GM18502 (cell line): ENCODE measurements at regions not wholly inside any gene's neighbourhood (a gene's known extent, or its start where the extent isn't known, plus 50 kb on each side); places are given as distances from the start of the nearest gene placed in this dataset.

Source experiments
- ATAC-seq: cut with Tn5 transposase; IDR thresholded peaks from one replicate; pipeline ENCODE4 v1.9.1; 2021; ENCODE audit warnings: mild to moderate bottlenecking; ENCODE audit not compliant: unreplicated experiment, poor library complexity

- ATAC-seq, result no peak
These were observed 157.1 kb upstream of the GRIN2B start for GRCh38 chr12:14138495-14138894.

GRCh38 chr12:14148489-14149270 is 167.3 kb upstream of the GRIN2B start:
- ATAC-seq, result no peak

- ATAC-seq, result peak; percentile 24
These were observed 172.4 kb upstream of the GRIN2B start for GRCh38 chr12:14153803-14154202.

DNA sequence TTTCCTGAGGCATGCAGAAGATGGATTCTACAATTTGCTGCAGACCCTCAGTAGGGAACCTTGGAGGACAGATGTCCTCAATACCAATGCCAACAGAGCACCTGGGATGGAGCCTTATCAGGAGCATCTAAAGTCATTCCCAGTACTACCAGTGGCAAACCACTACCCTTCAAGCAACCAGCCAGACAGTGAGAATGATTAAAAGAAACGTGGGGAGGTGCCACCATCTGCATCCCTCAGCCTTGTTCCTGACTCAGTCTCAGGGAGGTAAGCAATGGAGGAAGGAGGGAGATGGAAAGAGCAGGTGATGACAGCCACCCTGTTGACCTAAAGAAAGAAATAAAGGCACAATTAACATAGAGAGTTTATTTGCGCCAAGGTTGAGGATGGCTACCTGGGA is 175.2 kb upstream of the GRIN2B start:
- ATAC-seq, result peak; percentile 3

DNA sequence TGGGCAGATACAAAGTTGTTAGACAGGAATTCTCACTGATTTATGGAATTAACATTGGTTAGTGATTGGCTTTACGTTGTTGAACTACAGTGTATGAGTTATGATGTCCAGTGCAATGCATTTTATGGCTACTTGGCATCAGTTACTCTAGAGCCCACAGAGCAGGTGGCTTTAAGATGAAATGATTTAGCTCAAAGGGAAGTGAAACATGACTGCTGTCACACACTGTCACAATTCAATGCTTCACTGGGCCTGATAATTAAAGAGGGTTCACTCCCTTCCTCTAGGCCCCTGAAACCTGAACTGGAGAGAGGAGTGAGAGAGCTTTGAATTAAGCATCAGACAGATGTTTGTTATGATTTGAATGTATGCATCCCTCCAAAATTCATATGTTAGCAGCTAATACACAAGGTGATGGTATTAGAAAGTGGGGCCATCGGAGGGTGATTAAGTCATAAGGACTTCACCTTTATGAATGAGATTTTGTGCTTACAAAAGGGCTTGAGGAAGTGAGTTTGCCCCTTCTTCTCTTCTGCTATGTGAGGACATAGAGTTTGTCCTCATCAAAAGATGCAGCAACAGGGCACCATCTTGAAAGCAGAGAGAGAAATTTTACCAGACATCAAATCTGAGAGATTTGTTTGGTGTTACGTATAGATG is 175.8 kb upstream of the GRIN2B start:
- ATAC-seq, result peak; percentile 98

- ATAC-seq, result no peak
These were observed 182.9 kb upstream of the GRIN2B start for GRCh38 chr12:14164266-14164665.

DNA sequence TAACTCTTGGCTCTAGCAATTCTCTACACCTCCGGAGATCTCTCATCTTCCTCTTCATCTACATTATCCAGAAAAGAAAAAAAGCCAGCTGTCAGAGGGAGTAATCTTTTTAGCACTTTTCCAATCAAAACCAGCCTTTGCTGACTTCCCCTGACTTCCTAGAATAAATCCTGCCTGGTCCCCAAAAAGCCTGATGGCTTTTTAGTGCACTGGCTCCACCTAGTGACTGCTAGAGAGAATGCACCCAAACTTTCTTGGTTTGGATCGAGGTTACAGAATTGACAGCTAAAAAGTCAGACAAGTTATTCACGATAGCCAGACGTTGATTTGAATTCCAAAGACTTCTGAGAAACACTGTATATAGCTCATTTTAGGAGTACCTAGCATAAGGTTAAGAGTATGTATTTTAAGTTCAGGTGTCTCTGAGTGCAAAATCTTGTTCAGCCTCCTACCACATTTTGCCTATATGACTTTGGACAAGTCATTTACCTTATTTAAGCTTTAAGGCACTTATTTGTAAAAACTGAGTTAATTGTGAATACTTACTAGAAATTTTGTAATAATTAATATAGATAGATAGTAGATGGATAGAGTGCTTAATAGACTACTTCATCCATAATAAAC is 185.7 kb upstream of the GRIN2B start:
- no peak for ATAC-seq

- no peak for ATAC-seq
These were observed 187.9 kb upstream of the GRIN2B start for GRCh38 chr12:14169281-14169680.

DNA sequence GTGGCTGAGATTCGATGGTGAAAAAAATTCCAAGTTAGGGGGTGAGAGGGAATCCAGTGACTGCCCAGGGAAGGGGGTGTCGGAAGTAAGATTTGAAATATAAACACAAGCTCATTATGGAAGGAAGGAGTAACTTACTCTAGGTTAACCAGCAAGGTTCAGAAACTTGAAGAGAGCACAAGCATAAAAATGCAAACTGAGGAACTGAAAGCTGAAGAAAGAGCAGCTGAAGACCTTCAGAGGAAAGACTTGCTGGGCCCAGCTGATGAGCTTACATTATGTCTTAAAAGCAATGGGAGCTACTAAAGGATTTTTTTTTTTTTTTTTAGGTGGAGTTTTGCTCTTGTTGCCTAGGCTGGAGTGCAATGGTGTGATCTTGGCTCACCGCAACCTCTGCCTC is 189.7 kb upstream of the GRIN2B start:
- ATAC-seq, result peak; percentile 89

GRCh38 chr12:14175206-14175605 is 190.3 kb upstream of the ATF7IP start:
- no peak for ATAC-seq

DNA sequence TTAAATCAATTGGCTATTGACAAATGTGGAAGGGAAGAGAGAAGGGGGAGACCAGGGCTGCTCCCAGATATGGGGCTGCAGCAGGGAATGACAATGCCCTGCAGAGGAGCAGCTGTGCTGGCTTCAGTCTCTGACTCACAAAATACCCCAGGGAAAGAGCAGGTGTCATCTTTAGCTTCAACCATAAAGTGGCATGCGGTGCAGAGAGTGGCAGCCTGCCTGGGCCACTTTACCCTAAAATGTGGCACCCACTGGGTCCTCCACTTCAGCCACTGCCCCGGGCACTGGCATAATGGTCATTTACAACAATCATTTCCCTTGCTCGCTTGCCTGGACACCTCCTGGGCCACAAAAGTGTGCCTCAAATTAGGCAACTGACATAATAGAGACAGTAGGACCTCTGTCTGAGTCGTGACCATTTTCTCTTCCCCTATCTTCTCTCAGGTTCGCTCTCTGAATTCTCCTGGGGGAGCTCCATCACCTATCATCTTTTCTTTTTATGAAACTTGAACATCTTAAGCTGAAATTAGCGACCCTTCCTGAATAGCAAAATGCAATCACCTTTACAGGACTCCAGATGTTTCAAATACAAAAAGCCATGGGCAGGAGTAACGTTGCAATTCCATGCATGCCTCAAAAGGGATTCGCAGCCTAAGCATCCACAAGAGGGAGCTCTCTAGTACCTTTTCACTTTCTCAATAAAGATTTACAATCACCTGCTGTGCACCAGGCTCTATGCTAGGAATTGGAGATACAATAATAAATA is 179.9 kb upstream of the ATF7IP start:
- peak; percentile 84 for ATAC-seq

- no peak for ATAC-seq
These were observed 179.3 kb upstream of the ATF7IP start for GRCh38 chr12:14186193-14186502.

DNA sequence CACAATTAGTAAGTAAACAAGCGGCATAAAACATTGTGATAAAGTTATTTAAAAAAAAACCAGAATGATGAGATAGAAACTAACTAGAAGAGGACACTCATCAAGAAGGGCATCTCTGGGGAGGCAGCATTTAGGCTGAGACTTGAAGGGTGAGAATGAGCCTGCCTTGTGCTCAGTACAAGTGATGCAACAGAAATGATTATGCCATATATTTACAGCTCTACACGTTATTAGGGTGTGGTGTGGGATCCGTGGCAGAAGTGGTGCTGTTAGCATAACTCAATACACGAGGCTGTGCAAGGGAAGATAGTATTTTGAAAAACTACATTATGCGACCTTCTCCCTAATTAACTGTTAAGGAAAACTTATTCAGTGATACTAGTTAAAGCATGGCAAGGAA is 178.5 kb upstream of the ATF7IP start:
- ATAC-seq, result no peak

DNA sequence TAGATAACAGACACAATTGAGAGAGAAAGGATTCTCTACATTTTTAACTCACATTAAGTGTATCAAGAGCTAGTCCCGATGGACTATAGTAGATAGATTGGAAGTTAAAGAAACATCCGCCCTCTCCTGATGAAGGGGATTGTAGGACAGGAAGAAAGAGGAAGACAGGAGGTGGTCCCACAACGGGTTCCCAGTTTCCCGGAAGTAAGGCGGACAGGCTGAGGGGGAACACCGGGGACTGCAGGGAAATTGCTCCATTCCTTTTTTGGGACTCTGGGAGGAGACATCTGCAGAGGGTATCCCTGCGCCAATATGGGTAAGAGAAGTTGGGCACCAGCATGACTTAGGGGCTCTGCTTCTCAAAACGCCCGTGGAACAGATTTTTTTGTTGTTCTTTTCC is 177.5 kb upstream of the ATF7IP start:
- ATAC-seq, result no peak

DNA sequence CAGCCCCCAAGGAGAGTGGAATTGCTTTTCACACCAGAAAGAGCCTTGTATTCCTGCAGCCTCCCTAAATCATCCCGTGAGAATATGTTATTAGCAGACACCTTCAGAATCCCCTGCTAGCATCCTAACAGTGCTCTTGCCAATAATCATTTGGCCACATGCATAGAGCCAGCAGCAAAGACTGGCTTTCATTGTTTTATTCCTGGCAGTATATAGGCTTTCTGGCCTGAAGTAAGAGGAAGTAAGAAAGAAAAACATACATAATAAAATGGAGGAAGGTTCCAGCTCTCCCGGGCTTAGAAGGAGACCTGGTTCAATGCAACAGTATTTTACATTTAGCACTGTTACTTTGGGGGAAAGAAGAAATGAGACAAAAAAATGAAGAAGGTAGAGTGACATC is 176.7 kb upstream of the ATF7IP start:
- ATAC-seq, result no peak

GRCh38 chr12:14190694-14191093 is 174.8 kb upstream of the ATF7IP start:
- no peak for ATAC-seq

DNA sequence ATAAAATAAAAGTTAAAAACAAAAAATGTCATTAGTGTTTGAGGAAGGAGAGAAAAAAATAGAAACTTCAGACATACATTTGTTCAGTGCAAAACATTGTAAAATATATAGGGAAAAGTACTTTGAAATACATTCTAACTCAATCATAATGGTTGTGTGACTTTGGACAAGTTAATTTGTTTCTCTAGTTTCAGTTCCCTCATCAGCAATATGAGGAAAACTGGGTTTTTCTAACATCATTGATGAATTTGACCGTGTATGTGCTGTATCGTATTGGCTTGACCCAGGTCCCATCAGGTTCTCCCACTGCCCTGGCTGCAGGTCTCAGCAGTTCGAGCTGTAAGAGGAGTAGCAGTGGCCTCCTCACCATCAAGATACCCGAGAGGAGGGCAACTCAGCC is 173.9 kb upstream of the ATF7IP start:
- ATAC-seq, result no peak

DNA sequence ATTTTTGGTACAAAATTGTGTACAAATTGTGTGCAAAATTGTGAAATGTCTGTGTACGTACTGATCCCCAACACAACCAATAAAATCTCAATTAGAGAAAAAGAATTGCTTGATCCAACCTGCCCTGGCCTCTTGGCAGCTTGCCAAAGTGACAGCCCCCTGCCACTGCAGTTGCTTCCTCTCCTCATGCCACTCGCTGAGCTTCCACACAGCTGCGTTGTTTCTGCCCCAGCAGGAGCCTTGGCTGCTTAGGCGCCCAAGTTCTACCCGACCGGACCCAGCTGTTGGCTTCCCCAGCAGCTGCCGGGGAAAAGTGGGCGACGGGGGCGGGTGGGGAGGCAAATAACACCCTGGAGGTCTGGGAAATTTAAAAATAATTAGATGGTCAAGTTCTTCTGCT is 171.8 kb upstream of the ATF7IP start:
- ATAC-seq, result no peak

GRCh38 chr12:14194572-14194971 is 170.9 kb upstream of the ATF7IP start:
- ATAC-seq, result no peak

DNA sequence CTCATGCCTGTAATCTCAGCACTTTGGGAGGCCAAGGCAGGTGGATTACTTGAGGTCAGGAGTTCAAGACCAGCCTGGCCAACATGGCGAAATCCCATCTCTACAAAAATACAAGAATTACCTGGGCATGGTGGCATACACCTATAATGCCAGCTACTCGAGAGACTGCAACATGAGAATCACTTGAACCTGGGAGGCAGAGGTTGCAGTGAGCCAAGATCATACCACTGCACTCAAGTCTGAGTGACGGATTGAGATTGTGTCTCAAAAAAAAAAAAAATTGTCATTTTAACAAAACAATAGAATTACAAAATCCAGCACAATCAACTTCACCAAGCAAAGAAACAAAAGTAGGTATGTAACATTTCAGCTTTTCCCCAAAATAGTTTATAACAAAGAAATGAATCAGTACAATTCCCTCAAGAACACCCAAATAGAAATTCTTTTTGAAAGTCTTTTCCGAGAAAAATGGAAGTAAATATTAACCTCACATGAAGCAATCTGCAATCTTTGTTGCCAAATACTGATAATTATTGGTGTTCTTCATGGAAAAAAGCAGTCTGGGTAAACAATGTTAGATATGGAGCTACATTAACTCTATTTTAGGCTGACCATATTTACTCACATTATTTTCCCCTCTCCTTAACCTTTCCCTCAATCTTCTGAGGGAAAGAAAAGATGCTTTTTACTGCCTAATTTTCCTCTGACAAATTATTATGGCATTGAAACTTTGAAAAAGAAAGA is 165.9 kb upstream of the ATF7IP start:
- ATAC-seq, result no peak
